DMS153 (cell line): ENCODE measurements at regions not wholly inside any gene's neighbourhood (a gene's known extent, or its start where the extent isn't known, plus 50 kb on each side); places are given as distances from the start of the nearest gene placed in this dataset.

Experiments used
- DNase-seq: peaks from one replicate; lab custom pipeline; 2025; lab: John Stamatoyannopoulos, UW

GRCh38 chr12:105992849-105993740 is 145.7 kb downstream of the NUAK1 start:
- DNase-seq, result no peak

DNA sequence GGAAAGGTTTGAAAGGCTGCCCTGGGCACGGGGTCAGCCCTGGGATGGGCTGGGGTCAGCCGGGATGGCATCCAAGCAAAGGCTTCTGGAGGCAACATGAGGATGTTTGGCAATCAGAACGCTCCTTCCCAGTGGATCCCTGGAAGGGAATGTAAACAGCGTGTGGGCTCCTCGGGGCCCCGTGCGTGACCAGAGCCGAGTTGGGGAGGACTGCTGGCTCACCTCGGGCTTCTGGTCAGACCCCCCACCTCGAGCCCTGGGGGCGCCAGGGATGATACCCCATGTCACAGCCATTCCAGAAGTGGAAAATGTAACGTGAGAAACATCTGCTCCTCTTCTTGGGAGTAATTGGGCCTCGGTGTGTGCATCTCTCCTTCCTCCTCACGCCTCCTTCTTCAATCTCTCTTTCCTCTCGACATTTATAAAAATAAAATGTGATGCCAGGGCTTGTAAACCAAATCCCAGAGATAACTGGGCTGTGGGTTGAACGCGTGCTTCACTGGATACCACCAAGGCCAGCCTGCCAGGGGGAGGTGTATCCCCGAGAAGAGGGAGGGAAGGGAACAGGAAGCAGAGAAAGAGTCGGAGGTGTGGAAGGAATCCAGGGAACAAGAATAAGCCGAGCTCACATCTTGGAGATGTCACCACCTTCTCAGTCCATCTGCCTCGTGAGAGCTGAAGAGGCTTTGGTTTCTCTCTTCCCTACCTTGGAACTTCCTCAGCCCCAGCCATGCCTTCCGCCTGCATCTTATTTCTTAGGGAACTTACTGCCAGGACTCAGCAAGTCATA is 144.8 kb downstream of the NUAK1 start:
- DNase-seq, result no peak

GRCh38 chr12:105995961-105996431 is 142.8 kb downstream of the NUAK1 start:
- DNase-seq, result no peak

- DNase-seq, result no peak
Measured at GRCh38 chr12:105998561-105998960, 140.2 kb downstream of the NUAK1 start.

GRCh38 chr12:106000382-106001104 is 138.2 kb downstream of the NUAK1 start:
- DNase-seq, result no peak

GRCh38 chr12:106001105-106001836 is 137.5 kb downstream of the NUAK1 start:
- DNase-seq, result no peak

DNA sequence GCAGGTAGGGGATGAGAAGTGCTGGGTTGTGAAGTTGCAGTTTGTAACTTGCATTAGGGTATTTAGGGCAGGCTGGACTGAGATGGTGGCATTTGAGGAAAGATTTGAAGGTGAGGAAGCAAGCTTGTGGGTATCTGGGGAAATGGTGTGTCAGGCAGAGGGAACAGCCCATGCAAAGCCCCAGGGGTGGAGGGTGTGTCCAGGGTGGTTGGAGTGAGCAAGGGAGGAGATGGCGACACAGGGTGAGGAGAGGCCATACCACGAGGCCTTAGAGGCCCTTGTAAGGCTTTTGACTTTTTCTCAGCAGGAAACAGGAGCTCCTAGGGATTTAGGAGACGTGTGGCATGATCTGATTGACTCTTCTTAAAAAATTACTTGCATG is 136.9 kb downstream of the NUAK1 start:
- DNase-seq, result no peak

DNA sequence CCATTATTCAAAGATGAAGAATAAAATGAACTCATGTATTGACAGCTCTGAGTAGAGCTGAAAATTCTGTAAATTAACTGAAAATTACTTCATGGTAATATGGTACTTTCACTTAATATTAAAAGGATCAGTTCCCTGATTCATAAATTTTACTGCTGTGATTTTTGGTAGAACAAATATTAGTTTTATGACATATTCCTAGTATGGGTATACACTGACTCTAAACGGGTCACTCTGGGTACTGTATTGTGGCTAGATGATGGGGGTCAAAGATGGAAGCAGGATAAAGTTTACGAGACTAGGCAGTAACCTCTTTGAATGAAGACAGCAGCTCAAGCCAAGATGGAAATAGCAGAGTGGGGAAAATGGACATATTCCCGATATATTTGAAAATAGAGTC is 135.5 kb downstream of the NUAK1 start:
- DNase-seq, result no peak

DNA sequence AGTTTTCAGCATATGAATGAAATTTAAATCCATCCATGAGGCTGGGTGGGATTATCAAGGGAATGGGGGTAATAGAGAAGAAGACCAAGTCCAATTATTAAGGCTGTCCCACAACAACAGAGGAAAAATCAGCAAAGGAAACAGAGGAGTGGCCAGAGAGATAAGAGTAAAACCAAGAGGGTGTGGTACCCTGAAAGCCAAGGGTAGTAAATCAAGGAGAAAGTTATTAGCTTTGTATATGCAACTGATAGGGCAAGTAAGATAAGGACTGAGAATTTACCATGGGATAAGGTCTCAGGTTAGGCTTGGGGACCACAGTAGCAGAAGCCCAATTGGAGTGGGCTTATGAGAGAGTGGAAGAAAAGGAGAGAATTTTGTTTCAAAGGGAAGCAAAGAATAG is 134.5 kb downstream of the NUAK1 start:
- DNase-seq, result no peak

- no peak for DNase-seq
Measured at GRCh38 chr12:106006382-106006781, 132.4 kb downstream of the NUAK1 start.

- DNase-seq, result no peak
Measured at GRCh38 chr12:106006940-106007339, 131.8 kb downstream of the NUAK1 start.

DNA sequence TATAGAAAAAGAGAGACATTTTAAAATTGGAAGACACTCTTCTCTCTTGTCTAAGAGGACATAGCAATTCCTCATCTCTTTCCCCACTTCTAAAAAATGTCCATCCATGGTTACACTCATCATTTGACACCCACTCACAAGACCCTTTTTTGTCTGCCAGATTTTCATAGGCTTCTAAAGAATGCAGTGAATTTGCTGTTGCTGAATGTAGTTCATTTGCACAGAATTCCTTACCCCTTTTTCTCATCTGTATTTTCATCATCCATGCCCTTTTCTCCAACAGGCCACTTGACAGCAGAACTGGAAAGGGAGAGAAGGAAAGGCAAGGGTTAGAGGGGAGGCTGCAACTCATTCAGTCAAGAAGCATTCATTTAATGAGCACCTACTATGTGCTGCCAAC is 128.0 kb downstream of the NUAK1 start:
- no peak for DNase-seq
